Stimulated activated effector memory CD8-positive, alpha-beta T cell treated with anti-CD3 and anti-CD28 coated beads, Interleukin-12 subunit alpha, Interleukin-12 subunit beta, amount 100 ng/mL, for 72 hours (primary cell): ENCODE measurements at regions not wholly inside any gene's neighbourhood (a gene's known extent, or its start where the extent isn't known, plus 50 kb on each side); places are given as distances from the start of the nearest gene placed in this dataset.

Experiments used
- ATAC-seq: fragments of 150-1000 bp; cut with Tn5 transposase; 2 replicates; pipeline ENCODE4 v1.10.0; 2021
- DNase-seq, 2 donors: peaks; one replicate each; pipeline ENCODE4 v3.0.0; 2021 to 2022; ENCODE audit warnings: low spot score in 2 of 2
- H3K27ac Mint-ChIP-seq: one replicate; pipeline ENCODE4 v1.8.0; 2022; ENCODE audit warnings: mild to moderate bottlenecking, mixed read lengths
- H3K36me3 Mint-ChIP-seq: one replicate; pipeline ENCODE4 v1.8.0; 2022; ENCODE audit warnings: mild to moderate bottlenecking, mixed read lengths
- H3K4me1 Mint-ChIP-seq: one replicate; pipeline ENCODE4 v1.8.0; 2022; ENCODE audit warnings: mixed read lengths
- H3K4me3 Mint-ChIP-seq: one replicate; pipeline ENCODE4 v1.8.0; 2022; ENCODE audit warnings: mild to moderate bottlenecking, mixed read lengths
- H3K9me3 Mint-ChIP-seq: one replicate; pipeline ENCODE4 v1.8.0; 2022; ENCODE audit warnings: mixed read lengths

DNA sequence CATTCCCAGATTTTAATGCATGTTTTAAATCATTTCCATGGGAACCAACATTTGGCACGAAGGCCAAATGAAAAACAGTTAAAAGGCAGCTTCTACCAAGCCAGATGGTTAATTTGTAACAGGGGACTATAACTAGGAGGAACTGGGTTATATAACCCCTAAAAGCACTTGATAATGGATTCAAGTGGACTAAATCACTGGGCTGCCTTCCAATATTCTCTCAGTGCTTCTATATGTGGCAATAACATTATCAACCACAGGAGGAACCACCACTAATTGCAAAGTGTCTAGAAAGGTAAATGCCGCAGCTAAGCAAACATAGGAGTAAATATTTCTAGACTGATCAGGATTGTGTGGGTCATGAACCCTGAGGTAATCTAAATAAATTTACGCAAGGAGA is 391.5 kb downstream of the UBE2NL start:
- no peak for ATAC-seq
- peaks cover 21% of the 10 kb centered on the region for H3K9me3 Mint-ChIP-seq
- no peak overlapping the region for H3K4me3 Mint-ChIP-seq
- H3K36me3 Mint-ChIP-seq: no peaks in the 10 kb centered on the region
- H3K4me1 Mint-ChIP-seq: no peaks in the 10 kb centered on the region
- DNase-seq: no peak
- H3K27ac Mint-ChIP-seq: no peak overlapping the region

DNA sequence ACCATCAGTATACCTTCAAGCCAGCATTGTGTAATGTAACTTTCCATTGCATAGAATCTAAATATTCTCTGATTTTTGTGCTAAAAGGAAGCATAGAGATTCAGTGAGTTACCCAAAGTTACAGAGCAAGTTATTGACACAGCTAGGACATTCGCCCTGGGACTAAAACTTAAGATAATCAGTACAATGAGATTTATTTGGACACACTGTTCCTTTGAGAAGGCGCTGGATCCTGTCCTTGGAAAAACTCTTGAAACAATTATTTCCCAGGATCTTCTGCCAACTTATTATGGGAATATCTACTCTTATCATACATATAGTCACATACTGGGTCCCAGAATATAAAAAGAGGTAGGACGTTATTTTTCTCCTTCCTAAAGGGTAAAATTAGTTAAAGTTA is 392.0 kb downstream of the UBE2NL start:
- H3K27ac Mint-ChIP-seq: no peak overlapping the region
- H3K4me3 Mint-ChIP-seq: no peak overlapping the region
- H3K9me3 Mint-ChIP-seq: peaks cover 21% of the 10 kb centered on the region
- ATAC-seq (no peak), DNase-seq (no peak)
- no peaks in the 10 kb centered on the region for H3K36me3 Mint-ChIP-seq
- H3K4me1 Mint-ChIP-seq: no peaks in the 10 kb centered on the region

GRCh38 chrX:144293229-144293628 is 409.4 kb downstream of the UBE2NL start:
- no peak overlapping the region for H3K4me3 Mint-ChIP-seq
- DNase-seq: no peak
- peaks cover 8% of the 10 kb centered on the region for H3K9me3 Mint-ChIP-seq
- no peak for ATAC-seq
- H3K36me3 Mint-ChIP-seq: no peaks in the 10 kb centered on the region
- no peaks in the 10 kb centered on the region for H3K4me1 Mint-ChIP-seq
- no peak overlapping the region for H3K27ac Mint-ChIP-seq

- no peaks in the 10 kb centered on the region for H3K4me1 Mint-ChIP-seq
- H3K36me3 Mint-ChIP-seq: no peaks in the 10 kb centered on the region
- ATAC-seq: no peak
- H3K27ac Mint-ChIP-seq: no peak overlapping the region
- no peak for DNase-seq
- H3K9me3 Mint-ChIP-seq: peaks cover 8% of the 10 kb centered on the region
- no peak overlapping the region for H3K4me3 Mint-ChIP-seq
Observed at GRCh38 chrX:144295921-144296320, 412.1 kb downstream of the UBE2NL start.

DNA sequence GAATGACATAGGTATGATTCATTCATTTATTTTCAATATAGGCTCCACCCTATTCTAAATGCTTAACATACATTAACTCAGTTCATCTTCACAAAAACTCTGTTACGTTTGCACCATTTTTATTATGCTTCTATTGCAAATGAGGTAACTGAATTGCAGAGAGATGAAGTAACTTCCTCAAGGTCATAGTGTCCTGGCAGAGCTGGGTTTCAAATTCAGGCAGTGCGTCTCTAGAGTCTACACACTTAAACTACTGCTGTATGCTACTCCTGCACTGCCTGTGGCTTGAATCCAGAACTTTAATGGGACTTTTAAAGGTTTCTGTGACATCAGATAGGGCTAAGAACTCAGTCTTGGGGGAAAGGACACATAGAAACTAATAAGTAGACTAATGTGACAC is 413.4 kb downstream of the UBE2NL start:
- no peaks in the 10 kb centered on the region for H3K36me3 Mint-ChIP-seq
- H3K4me3 Mint-ChIP-seq: no peak overlapping the region
- ATAC-seq (no peak), DNase-seq (no peak)
- no peak overlapping the region for H3K27ac Mint-ChIP-seq
- peaks cover 8% of the 10 kb centered on the region for H3K9me3 Mint-ChIP-seq
- H3K4me1 Mint-ChIP-seq: no peaks in the 10 kb centered on the region

DNA sequence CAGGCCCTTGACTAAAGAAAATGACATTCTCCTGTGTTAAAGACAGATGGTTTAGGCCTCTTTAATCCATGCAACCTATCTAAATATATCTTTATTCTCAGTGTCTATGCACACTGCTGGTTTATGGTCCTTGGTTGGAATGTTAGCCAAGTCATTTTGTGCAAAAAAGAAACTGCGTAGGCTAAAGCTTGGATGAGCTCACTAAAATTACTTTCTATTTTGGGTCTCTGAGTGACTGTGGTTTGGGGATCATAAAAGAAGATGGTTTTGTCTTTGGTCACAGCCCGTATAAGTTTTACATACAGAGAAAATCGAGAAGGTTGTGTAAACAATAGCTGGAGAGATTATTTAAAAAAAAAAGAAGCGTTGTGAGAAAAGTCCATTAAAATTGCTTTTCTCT is 443.6 kb downstream of the UBE2NL start:
- Mint-ChIP-seq H3K4me1 (no peaks in the 10 kb centered on the region), H3K36me3 (no peaks in the 10 kb centered on the region), H3K9me3 (peaks cover 2% of the 10 kb centered on the region), H3K4me3 (no peak overlapping the region), H3K27ac (no peak overlapping the region)
- no peak for ATAC-seq
- no peak for DNase-seq

DNA sequence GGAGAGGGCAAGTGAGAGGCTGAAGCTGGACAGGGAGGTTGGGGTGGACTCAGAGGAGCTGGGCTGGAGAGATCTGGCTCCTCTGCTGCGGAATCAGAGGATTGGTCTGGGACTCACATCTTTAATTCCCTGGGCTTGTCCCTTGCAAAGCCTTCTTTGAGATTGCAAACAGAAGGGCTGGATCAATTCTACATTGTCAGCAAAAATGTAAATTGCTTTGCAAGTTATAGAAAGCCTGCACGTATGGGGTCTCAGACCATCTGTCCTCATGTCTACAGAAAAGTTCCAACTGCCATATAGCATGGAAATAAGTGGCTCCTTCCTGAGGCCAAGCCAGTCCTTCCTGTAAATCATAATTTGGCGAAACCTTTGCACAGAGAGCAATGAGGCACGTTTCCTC is 449.6 kb downstream of the UBE2NL start:
- no peaks in the 10 kb centered on the region for H3K4me1 Mint-ChIP-seq
- H3K4me3 Mint-ChIP-seq: no peak overlapping the region
- H3K36me3 Mint-ChIP-seq: no peaks in the 10 kb centered on the region
- no peak overlapping the region for H3K27ac Mint-ChIP-seq
- peaks cover 8% of the 10 kb centered on the region for H3K9me3 Mint-ChIP-seq
- ATAC-seq: no peak
- DNase-seq: no peak

DNA sequence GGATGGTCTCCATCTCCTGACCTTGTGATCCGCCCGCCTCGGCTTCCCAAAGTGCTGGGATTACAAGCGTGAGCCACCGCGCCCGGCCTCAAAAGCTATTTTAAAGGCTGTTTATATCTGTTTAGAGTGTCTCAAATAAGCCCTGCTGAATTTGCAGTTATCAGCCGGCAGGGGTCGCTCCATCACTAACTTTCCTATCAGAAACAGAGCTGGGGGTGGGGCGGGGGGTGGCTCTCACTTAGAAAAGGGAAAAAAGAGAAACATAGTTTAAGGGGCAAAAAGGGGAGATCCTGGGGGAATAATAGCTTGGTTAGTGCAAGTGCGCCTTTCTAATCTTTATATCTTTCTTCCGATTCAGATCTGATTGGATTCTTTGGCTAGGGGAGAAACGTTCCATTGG is 450.7 kb downstream of the UBE2NL start:
- no peak overlapping the region for H3K4me3 Mint-ChIP-seq
- no peak overlapping the region for H3K27ac Mint-ChIP-seq
- ATAC-seq (no peak), DNase-seq (no peak)
- H3K4me1 Mint-ChIP-seq: no peaks in the 10 kb centered on the region
- H3K36me3 Mint-ChIP-seq: no peaks in the 10 kb centered on the region
- H3K9me3 Mint-ChIP-seq: peaks cover 12% of the 10 kb centered on the region

DNA sequence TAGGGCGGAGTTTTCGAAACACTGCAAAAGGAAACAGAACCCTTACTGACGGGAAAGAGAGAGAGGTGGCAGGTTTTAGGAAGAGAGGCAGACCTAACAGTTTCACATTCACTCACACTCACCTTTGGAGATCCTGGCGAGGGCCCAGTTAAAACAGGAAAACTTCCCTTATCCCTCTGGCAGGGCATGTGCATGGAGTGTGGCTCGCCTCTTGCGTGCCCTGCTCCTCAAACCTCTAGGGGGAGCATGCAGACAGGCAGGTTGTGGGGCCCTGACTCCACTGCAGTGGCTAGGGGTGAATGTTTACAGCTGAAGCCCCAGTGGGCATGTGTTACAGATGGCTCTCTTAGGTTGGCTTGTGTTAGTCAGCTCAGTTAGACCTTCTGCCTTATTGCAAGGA is 451.5 kb downstream of the UBE2NL start:
- Mint-ChIP-seq H3K4me1 (no peaks in the 10 kb centered on the region), H3K36me3 (no peaks in the 10 kb centered on the region), H3K4me3 (no peak overlapping the region), H3K27ac (no peak overlapping the region), H3K9me3 (peaks cover 12% of the 10 kb centered on the region)
- DNase-seq (no peak), ATAC-seq (no peak)

GRCh38 chrX:144379156-144379555 is 495.3 kb downstream of the UBE2NL start:
- no peaks in the 10 kb centered on the region for H3K9me3 Mint-ChIP-seq
- no peaks in the 10 kb centered on the region for H3K36me3 Mint-ChIP-seq
- H3K4me1 Mint-ChIP-seq: no peaks in the 10 kb centered on the region
- DNase-seq (no peak), ATAC-seq (no peak)
- H3K27ac Mint-ChIP-seq: no peak overlapping the region
- H3K4me3 Mint-ChIP-seq: no peak overlapping the region

DNA sequence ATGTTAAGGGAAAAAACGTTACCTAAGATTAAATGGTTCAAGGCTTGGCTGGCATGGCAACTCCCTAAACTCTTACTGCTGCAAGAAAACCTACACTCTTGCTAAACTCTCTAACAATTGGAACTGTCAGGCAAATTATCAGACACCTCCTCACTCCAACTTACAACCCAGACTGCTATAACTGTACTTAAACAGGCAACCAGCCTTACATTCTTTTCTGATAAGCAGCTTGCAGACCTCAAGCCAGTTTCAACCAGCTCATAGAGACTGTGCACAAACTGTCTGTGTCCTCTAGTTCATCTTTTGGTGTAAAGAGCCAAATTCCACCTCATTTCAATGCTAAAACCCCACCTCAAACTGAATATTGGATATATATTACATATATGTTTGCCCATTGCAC is 504.9 kb downstream of the UBE2NL start:
- Mint-ChIP-seq H3K4me1 (no peaks in the 10 kb centered on the region), H3K27ac (no peak overlapping the region), H3K4me3 (no peak overlapping the region), H3K9me3 (peaks cover 5% of the 10 kb centered on the region), H3K36me3 (no peaks in the 10 kb centered on the region)
- ATAC-seq (no peak), DNase-seq (no peak)
